Transverse colon (tissue), 3 donors: ENCODE measurements at regions not wholly inside any gene's neighbourhood (a gene's known extent, or its start where the extent isn't known, plus 50 kb on each side); places are given as distances from the start of the nearest gene placed in this dataset.

Experiments
- POLR2A ChIP-seq: fragments of 450-650 bp; IDR thresholded peaks from one replicate; pipeline ENCODE4 v1.6.1; 2016; ENCODE audit warnings: antibody characterized with exemption, mild to moderate bottlenecking, moderate library complexity
- TF ChIP-seq, protein P1 (sequence below), 5 experiments: fragments of 200-600 bp in 3 of 5; fragments of 450-650 bp in 2 of 5; sonication (generic) in 3 of 5; IDR thresholded peaks; 1 replicate in 2 of 5; 2 replicates in 3 of 5; pipeline ENCODE4 v1.5.1; 2016 to 2017; ENCODE audit warnings: antibody characterized with exemption in 5 of 5, inconsistent platforms in 3 of 5, mild to moderate bottlenecking in 2 of 5, moderate library complexity in 1 of 5

DNA sequence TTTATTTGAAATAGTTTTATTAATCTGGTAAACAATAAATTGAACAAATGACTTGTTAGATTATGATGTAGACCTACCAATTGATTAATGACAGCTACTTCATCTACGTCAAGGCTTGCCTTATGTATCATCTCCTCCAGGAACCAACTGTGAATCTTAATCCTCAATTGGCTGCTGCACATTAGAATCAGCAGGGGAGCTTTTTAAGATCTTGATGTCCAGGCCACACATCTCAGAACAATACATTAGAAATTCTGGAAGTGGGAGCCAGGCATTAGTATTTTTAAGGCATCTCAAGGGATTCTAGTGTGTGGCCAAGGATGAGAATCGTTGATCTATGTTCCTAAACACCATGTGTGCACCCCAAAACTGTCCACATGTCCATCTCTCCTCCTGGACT, 52.0 kb upstream of the LYPLAL1 start:
- TF ChIP-seq, protein P1, sequence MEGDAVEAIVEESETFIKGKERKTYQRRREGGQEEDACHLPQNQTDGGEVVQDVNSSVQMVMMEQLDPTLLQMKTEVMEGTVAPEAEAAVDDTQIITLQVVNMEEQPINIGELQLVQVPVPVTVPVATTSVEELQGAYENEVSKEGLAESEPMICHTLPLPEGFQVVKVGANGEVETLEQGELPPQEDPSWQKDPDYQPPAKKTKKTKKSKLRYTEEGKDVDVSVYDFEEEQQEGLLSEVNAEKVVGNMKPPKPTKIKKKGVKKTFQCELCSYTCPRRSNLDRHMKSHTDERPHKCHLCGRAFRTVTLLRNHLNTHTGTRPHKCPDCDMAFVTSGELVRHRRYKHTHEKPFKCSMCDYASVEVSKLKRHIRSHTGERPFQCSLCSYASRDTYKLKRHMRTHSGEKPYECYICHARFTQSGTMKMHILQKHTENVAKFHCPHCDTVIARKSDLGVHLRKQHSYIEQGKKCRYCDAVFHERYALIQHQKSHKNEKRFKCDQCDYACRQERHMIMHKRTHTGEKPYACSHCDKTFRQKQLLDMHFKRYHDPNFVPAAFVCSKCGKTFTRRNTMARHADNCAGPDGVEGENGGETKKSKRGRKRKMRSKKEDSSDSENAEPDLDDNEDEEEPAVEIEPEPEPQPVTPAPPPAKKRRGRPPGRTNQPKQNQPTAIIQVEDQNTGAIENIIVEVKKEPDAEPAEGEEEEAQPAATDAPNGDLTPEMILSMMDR (IDR thresholded peaks at IDR 0.05), result no peak
- TF ChIP-seq POLR2A, result no peak
